Astrocyte (in vitro differentiated cells and primary cell): ENCODE measurements at regions not wholly inside any gene's neighbourhood (a gene's known extent, or its start where the extent isn't known, plus 50 kb on each side); places are given as distances from the start of the nearest gene placed in this dataset.

Source experiments
- EZH2 ChIP-seq: IDR thresholded peaks from 2 replicates; pipeline ENCODE4 v1.6.1; 2012; ENCODE audit warnings: mild to moderate bottlenecking, low read length, inconsistent platforms; ENCODE audit not compliant: insufficient read depth
- TF ChIP-seq, protein P1 (sequence below): IDR thresholded peaks from 2 replicates; pipeline ENCODE4 v1.5.1; 2011; ENCODE audit warnings: low read depth, mild to moderate bottlenecking, inconsistent platforms, low read length, moderate library complexity; ENCODE audit not compliant: insufficient read depth

DNA sequence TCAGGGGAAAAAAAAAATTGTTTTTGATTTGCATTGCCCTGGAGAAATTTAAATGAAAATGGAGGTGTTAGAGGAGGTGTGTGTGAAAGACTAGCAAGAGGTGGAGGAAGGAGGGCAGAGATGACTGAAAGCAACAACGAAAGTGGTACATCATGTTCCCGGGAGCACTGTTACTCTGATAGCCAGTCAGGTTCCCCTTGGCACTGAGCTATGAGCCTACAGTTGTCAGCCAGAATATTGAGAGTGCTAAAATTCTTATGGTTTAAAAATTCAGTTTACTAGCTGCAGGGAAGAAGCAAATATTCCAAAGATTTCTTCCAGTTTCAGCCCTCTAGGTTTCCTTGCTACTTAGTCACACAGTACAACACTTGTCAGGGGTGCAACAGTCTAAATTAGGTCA lies 366.7 kb upstream of the DLGAP1 start:
- TF ChIP-seq, protein P1, sequence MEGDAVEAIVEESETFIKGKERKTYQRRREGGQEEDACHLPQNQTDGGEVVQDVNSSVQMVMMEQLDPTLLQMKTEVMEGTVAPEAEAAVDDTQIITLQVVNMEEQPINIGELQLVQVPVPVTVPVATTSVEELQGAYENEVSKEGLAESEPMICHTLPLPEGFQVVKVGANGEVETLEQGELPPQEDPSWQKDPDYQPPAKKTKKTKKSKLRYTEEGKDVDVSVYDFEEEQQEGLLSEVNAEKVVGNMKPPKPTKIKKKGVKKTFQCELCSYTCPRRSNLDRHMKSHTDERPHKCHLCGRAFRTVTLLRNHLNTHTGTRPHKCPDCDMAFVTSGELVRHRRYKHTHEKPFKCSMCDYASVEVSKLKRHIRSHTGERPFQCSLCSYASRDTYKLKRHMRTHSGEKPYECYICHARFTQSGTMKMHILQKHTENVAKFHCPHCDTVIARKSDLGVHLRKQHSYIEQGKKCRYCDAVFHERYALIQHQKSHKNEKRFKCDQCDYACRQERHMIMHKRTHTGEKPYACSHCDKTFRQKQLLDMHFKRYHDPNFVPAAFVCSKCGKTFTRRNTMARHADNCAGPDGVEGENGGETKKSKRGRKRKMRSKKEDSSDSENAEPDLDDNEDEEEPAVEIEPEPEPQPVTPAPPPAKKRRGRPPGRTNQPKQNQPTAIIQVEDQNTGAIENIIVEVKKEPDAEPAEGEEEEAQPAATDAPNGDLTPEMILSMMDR: no peak
- TF ChIP-seq EZH2: no peak
